ENCODE measurements at regions not wholly inside any gene's neighbourhood (a gene's known extent, or its start where the extent isn't known, plus 50 kb on each side); places are given as distances from the start of the nearest gene placed in this dataset.

DNA sequence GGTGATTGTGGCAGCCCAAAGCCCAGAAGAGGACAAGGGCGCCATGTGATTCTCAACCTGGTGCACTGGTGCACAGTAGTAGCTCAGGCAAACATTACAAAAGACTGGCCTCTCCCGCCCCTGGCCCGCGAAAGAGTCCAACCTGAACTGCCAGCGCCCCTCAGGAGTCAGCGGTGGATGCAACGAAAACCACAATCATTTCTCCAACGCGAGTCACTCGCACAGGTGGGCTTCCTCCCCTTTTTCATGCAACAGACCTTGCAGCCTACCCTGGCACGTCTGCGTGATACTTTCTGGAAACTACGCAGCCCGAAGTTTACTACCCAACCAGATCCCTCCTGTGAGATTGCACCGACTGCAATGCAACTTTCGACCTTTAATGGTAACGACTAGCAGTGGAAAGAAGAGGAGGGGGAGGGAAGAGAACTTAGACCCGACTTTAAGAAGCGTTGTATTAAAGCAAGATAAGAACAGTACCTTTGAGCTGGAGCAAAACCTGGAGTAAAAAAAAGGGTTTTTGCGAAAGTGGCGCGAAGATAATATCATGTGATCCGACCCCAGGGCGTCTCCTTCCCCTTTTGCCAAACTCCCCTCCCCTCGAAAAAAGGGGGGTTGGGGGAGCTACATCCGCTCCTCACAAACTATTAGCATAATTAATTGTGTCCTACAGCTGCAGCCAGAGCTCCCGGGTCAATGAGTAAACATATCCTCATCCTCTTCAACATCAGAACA is 63.3 kb upstream of the CCDC160 start:
- no peak for DNase-seq

DNA sequence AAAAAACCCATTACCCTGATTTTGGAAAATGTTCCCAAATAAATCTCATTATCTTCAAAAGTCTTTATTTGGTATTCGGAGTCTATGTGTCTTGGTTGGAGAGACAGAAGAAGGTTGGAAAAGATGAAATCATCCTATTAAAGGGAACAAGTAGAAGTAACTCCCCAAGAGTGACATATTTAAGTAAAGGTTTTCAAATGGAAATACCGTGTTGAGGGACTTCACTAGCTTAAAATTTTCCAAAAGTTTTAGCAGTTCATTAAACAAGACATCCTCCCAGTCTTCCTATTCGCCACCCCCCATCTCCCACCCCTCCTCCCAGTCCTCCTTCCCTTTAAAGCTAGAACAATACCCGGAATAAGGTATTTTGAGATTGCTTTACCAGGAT is 62.7 kb upstream of the CCDC160 start:
- DNase-seq: no peak

DNA sequence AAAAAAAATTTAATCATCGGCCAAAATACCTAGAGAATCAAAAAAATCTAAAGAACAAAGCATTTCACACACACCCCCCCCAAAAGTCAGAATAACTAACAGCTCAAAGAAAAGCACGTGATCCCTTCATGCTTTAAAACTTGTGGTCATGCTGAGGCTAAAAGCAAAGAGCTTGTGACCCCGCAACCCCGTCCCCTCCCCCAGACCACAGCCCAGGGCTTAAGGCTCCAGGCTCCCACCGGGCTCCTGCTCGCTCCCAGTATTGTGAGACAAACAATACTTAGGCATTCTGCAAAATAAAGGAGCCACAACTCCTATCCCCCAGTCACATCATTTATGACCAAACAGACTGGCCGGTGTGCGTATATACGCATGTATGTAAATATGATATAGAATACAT is 62.1 kb upstream of the CCDC160 start:
- no peak for DNase-seq

DNA sequence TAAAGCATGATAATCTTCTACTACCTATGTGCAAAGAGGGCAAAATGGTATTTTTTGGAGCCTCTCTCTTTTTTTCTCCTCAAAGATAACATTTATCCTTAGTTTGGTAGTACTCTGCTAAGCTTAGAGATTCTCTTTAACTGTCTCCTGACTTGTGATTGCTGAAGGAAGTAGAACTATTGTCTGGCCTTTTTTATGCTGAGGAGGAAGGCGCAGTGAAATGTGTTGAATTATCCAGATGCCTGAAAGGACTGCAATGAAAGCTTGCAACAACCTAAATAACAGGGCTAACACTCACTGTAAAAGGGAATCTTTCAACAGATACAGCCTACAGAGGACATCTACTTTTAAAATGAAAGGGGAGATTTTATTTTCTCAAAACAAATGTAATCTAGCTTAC is 59.5 kb upstream of the CCDC160 start:
- no peak for DNase-seq

DNA sequence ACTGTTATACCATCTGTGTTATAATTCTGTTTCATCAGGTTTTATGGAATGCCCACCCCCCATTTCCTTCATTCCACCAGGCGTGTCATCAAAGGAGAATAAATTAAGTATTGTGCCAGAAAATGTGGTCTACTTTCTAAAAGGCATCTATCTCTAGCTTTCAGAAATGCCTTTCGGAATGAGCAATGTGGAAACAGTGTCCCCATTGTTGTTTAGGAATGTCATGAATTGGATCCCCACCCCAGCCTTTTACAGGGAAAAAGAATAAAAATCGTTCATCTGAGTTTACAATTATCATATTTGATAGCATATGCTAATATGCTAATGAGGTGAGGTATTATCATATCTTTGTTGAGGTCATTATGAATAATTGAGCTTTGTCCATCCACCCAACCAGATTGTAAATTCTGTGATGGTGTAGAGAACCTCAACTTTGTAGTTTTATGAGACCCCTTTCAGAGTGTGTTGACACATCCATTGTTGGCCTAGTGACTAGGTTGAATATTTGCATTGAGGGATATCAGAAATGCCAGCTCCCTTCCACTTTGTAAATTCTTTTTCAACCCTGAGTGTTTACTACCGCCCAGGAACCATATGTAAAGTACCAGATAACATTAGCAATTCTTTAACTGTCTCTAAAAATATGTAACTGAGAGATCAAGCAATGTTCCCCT is 56.2 kb upstream of the CCDC160 start:
- no peak for DNase-seq

DNA sequence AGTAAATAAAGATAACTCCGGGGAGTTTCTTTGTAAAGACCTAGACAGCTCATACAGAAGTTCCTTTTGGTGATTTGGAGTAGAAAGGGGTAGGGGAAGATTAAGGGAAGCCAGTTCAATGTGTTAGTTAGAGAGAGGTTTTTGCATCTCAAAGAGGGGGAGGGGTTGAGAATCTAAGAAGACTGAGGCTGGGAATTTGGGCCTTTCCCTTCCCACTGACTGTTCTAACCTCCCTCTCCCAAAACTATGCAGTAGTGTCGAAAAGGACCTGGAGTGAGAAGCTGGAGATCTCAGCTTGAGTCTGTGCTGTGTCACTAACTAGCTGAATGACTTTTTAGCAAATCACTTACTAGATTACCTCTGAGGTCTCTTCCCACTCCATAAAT is 55.7 kb upstream of the CCDC160 start:
- no peak for DNase-seq

DNA sequence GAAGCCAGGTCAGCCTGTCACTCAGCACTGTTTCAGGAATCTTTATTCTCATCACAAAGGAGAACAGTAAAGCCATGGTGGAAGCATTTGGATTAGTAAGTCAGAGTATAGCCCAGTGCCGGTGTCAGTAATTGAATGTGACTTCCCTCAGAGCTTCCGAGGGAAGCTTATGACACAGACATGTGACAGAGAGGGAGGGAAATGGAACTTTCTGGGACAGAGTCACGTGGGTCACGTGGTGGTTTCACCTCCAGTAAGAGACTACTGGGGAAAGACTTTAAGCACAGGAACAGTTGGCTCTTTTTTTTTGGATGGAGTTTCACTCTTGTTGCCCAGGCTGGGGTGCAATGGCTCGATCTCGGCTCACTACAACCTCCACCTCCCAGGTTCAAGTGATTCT is 53.3 kb upstream of the CCDC160 start:
- DNase-seq: no peak

DNA sequence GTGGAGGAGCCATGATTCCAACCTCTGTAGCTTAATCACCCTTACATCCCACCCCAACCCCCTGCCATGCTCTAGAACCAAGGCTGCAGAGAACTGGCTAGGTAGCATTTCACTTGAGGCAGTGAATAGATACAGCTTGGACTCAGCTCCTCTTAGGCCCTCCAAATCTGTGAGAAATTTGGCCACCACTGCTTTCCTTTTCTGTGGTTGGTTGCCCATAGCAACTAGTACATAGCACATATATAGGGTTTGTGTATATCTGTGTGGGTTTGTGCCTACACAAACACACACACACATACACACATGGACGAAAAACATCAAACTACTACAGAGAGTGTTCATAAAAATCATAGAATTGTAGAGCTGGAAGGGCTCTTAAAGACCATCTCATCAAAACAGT is 52.0 kb upstream of the CCDC160 start:
- no peak for DNase-seq

DNA sequence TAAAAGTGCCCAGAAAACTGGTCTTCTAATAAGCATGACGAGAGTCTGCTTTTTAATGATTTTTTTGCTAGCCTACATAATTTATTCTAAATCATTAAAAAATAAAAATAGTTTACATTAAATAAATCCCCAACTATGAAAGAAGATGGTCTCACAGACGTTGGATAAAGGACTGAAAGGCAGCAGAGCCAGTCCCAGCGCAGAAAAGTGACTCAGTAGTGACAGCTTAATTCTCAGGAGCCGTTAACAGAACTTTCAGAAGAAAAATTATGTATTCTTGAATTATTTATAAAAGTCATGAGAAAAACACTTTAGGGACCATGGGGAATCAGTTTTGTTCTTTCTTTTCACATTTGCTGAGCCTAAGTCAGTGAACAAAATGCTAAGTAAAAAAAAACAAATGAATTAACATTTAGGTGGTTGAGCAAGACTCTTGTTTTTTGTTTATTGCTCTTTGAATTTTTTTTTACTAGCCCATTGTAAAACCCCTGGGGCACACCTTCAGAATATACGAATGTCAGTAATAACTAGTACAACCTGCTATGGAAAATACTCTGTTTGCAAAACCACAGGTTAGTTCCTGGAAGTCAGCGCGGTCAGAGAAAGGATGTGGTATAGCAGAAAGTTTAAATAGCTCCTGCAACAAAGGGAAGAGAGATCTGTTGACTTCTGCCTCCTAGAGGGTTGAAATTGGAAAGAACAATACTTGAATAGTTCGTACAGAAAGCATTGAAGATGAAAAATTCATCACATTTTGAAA is 50.4 kb upstream of the CCDC160 start:
- DNase-seq: peak; percentile 8
